IPS DF 6.9 (cell line): ENCODE measurements at regions not wholly inside any gene's neighbourhood (a gene's known extent, or its start where the extent isn't known, plus 50 kb on each side); places are given as distances from the start of the nearest gene placed in this dataset.
"Not testable (repeated sequence)": the region's sequence is repeated elsewhere in the genome, so short reads cannot be mapped to it uniquely, and the experiment has no call there.

ENCODE experiments used
- DNase-seq: peaks from one replicate; pipeline ENCODE4 v3.0.0-alpha.2; 2013; ENCODE audit warnings: low read depth, low spot score
- H3K27ac ChIP-seq: one replicate; pipeline ENCODE4 v1.5.1; 2013; ENCODE audit warnings: low read length, control low read depth
- H3K27me3 ChIP-seq: 2 replicates; pipeline ENCODE4 v1.6.1; 2013; ENCODE audit warnings: mild to moderate bottlenecking, low read length; ENCODE audit not compliant: control insufficient read depth, insufficient read depth
- H3K36me3 ChIP-seq: 2 replicates; pipeline ENCODE4 v1.6.1; 2013; ENCODE audit warnings: low read length; ENCODE audit not compliant: control insufficient read depth, insufficient read depth
- H3K4me1 ChIP-seq: 2 replicates; pipeline ENCODE4 v1.6.1; 2013; ENCODE audit warnings: low read length; ENCODE audit not compliant: control insufficient read depth, insufficient read depth
- H3K4me3 ChIP-seq: 2 replicates; pipeline ENCODE4 v1.5.1; 2013; ENCODE audit warnings: mild to moderate bottlenecking, low read length
- H3K9me3 ChIP-seq: 2 replicates; pipeline ENCODE4 v1.6.1; 2013; ENCODE audit warnings: low read length, inconsistent platforms; ENCODE audit not compliant: control insufficient read depth, insufficient read depth
- WGBS: extraction: QIAGEN DNeasy Blood & Tissue Kit; methylation state at CpG from one replicate; pipeline ENCODE4 v1.1.7; 2013; ENCODE audit warnings: mixed read lengths, missing lambda C conversion rate; ENCODE audit not compliant: insufficient read length, insufficient coverage; 5-methylcytosine and 5-hydroxymethylcytosine counted together

GRCh38 chr20:53817513-53817912 is 223.9 kb upstream of the ZNF217 start:
- H3K36me3 ChIP-seq, H3K27me3 ChIP-seq, H3K27ac ChIP-seq, DNase-seq, H3K4me3 ChIP-seq, H3K9me3 ChIP-seq, H3K4me1 ChIP-seq: not testable (repeated sequence)
- WGBS = no CpG with 5 or more reads among the region's 7 CpGs

DNA sequence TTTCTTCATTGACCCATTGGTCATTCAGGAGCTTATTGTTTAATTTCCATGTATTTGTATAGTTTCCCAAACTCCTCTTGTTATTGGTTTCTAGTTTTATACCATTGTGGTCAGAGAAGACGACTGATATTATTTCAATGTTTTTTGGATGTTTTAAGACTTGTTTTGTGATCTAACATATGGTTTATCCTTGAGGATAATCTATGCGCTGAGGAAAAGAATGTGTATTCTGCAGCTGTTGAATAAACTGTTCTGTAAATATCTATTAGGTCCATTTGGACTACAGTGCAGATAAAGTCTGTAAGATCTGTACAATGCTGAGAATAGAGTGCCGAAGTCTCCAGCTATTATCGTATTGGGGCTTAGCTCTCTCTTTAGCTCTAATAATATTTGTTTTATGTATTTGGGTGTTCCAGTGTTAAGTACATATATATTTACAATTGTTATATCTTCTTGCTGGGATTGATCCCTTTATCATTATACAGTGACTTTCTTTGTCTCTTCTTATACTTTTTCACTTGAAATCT is 223.3 kb upstream of the ZNF217 start:
- no peak for DNase-seq
- no peaks in the 10 kb centered on the region for H3K27me3 ChIP-seq
- H3K36me3 ChIP-seq = no peaks in the 10 kb centered on the region
- no CpG with 5 or more reads among the region's 4 CpGs for WGBS
- no peak overlapping the region for H3K4me3 ChIP-seq
- no peaks in the 10 kb centered on the region for H3K4me1 ChIP-seq
- H3K27ac ChIP-seq = no peak overlapping the region
- H3K9me3 ChIP-seq = no peaks in the 10 kb centered on the region

DNA sequence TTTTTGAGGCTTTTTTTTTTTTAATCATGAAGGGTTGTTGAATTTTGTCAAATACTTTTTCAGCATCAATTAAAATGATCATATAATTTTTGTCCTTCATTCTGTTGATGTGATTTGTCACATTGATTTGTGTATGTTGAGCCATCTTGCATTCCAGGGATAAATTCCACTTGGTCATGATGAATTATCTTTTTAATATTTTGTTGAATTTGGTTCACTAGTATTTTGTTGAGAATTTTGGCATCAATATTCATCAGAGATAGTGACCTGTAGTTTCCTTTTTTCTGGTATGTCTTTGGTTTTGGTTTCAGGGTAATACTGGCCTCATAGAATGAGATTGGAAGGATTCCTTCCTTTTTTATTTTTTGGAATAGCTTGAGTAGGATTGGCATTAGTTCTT is 221.9 kb upstream of the ZNF217 start:
- Histone ChIP-seq H3K27ac (no peak overlapping the region), H3K4me3 (no peak overlapping the region), H3K4me1 (no peaks in the 10 kb centered on the region), H3K9me3 (no peaks in the 10 kb centered on the region), H3K36me3 (no peaks in the 10 kb centered on the region), H3K27me3 (no peaks in the 10 kb centered on the region)
- DNase-seq = no peak

DNA sequence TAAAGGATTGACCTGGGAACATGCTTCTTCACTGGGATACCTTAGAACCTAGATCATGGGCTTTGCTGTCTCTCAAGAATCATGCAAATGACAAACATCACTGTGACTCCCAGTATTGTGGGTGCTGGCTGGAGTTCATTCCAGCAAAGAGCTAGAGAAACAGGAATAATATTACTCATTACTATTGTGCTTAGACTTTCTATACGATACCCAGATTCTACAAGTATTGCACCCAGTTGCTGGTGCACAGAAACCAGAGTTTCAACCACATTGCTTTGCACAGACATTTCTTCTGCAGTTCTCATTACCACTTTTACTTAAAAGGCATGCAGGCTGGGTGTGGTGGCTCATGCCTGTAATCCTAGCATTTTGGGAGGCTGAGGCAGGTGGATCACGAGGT is 220.4 kb upstream of the ZNF217 start:
- no peak for DNase-seq
- Histone ChIP-seq H3K27ac (no peak overlapping the region), H3K36me3 (no peaks in the 10 kb centered on the region), H3K4me1 (peaks cover 2% of the 10 kb centered on the region; the same call in 1 of the 2 replicates), H3K27me3 (no peaks in the 10 kb centered on the region), H3K4me3 (no peak overlapping the region), H3K9me3 (no peaks in the 10 kb centered on the region)
- no CpG with 5 or more reads among the region's 2 CpGs for WGBS

DNA sequence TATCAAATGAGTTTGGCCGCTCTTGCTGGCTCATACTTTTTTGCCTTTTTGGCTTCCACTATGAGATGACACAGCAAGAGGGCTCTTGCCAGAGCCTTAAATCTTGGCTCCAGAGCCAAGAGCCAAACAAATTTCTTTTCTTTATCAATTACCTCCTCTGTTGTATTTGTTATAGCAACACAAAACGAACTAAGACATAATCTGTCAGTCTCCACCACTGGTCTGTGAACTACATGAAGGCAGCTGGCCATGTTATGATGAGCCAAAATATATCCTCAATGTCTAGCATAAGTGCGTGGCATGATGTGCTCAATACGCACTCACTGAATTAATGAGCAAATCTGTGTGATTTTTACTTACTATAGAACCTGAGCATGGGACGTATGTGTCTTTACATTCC is 220.0 kb upstream of the ZNF217 start:
- H3K4me1 ChIP-seq = peaks cover 2% of the 10 kb centered on the region; the same call in 1 of the 2 replicates
- no peak for DNase-seq
- H3K27me3 ChIP-seq = no peaks in the 10 kb centered on the region
- no peaks in the 10 kb centered on the region for H3K36me3 ChIP-seq
- no CpG with 5 or more reads among the region's 5 CpGs for whole genome bisulfite sequencing
- H3K4me3 ChIP-seq = no peak overlapping the region
- H3K27ac ChIP-seq = no peak overlapping the region
- H3K9me3 ChIP-seq = no peaks in the 10 kb centered on the region

DNA sequence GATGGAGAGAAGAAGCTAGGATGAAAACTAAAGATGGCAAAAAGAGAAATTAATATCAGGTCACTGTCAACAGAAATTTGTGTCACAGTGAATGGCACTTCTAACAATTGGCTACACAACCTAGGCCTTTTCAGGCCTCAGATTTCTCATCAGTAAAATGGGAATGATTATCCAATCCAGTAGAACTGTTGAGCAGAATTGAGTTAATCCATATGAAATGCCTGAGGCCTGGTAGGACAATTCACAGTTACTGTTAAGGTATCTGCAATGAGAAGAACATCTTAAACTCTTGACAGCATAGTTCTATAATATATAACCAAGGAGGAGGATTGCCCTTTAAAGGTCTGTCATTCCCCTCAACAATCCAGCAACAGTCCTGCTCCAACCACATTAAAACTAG is 217.9 kb upstream of the ZNF217 start:
- Histone ChIP-seq H3K4me3 (no peak overlapping the region), H3K27me3 (no peaks in the 10 kb centered on the region), H3K9me3 (no peaks in the 10 kb centered on the region), H3K36me3 (no peaks in the 10 kb centered on the region), H3K4me1 (peaks cover 2% of the 10 kb centered on the region; the same call in 1 of the 2 replicates), H3K27ac (no peak overlapping the region)
- DNase-seq = no peak

- no peaks in the 10 kb centered on the region for H3K27me3 ChIP-seq
- peaks cover 2% of the 10 kb centered on the region; the same call in 1 of the 2 replicates for H3K4me1 ChIP-seq
- H3K4me3 ChIP-seq = no peak overlapping the region
- no peaks in the 10 kb centered on the region for H3K9me3 ChIP-seq
- no peak overlapping the region for H3K27ac ChIP-seq
- whole genome bisulfite sequencing = no CpG with 5 or more reads among the region's 6 CpGs
- no peak for DNase-seq
- no peaks in the 10 kb centered on the region for H3K36me3 ChIP-seq
Observed at GRCh38 chr20:53810661-53811355, 217.2 kb upstream of the ZNF217 start.

DNA sequence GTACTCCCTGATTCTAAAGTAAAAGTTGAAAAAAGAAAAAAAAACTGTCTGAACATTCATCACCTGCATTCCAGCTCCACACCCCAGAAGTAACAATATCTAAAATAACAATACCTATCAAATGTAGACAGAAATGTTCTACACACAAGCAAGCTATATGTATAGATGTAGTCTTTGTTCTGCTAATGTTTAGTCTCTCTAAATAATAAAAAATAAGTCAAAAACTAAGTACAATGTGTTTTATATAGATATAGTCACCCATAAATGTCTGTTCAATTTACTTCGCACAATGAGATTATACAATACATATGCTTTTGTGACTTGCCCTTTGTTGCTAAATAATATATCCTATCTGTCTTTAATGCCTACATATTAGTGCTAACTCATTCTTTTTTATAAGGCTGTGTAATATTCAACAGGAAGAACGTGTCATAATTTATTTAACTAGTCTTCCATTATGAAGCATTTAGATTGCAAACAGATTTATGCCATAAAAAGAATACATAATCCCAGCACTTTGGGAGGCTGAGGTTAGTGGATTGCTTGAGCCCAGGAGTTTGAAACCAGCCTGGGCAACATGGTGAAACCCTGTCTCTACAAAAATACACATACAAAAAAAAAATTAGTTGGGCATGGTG is 216.2 kb upstream of the ZNF217 start:
- DNase-seq = no peak
- Histone ChIP-seq H3K9me3 (no peaks in the 10 kb centered on the region), H3K27me3 (no peaks in the 10 kb centered on the region), H3K4me1 (peaks cover 2% of the 10 kb centered on the region; the same call in 1 of the 2 replicates), H3K36me3 (no peaks in the 10 kb centered on the region), H3K4me3 (no peak overlapping the region), H3K27ac (no peak overlapping the region)
- no CpG with 5 or more reads among the region's 2 CpGs for WGBS

DNA sequence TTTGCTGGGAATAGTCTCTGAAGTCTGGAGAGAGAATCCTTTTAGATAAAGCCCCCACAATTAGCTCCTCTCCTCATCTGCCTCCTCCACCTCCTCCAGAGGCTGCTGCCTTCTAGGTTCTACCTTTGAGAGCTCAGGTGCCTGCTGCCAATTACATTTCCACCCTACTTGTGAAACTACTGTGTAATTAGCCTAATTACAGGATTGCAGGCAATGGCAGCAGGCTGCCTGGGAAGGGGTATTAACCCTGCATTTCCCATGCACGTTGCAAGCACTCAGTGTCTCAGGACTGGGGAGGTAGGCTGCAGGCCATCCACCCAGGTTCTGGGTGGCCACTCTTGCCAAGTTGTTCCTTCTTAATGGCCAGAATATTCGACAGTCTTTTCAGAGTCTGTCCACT is 215.6 kb upstream of the ZNF217 start:
- H3K27ac ChIP-seq = no peak overlapping the region
- no peak for DNase-seq
- H3K27me3 ChIP-seq = no peaks in the 10 kb centered on the region
- no peaks in the 10 kb centered on the region for H3K9me3 ChIP-seq
- no peaks in the 10 kb centered on the region for H3K36me3 ChIP-seq
- WGBS = no CpG with 5 or more reads among the region's 2 CpGs
- H3K4me1 ChIP-seq = peaks cover 2% of the 10 kb centered on the region; the same call in 1 of the 2 replicates
- H3K4me3 ChIP-seq = no peak overlapping the region

GRCh38 chr20:53808733-53809132 is 215.1 kb upstream of the ZNF217 start:
- Histone ChIP-seq H3K27ac (no peak overlapping the region), H3K4me1 (peaks cover 2% of the 10 kb centered on the region; the same call in 1 of the 2 replicates), H3K36me3 (no peaks in the 10 kb centered on the region), H3K4me3 (no peak overlapping the region), H3K27me3 (no peaks in the 10 kb centered on the region), H3K9me3 (no peaks in the 10 kb centered on the region)
- WGBS = no CpG with 5 or more reads among the region's 3 CpGs
- no peak for DNase-seq

- not testable (repeated sequence) for H3K36me3 ChIP-seq, H3K4me3 ChIP-seq, H3K27ac ChIP-seq, H3K4me1 ChIP-seq, H3K27me3 ChIP-seq, DNase-seq, H3K9me3 ChIP-seq
- WGBS = no CpG with 5 or more reads among the region's 10 CpGs
Observed at GRCh38 chr20:53808302-53808701, 214.7 kb upstream of the ZNF217 start.
